Superior temporal gyrus (tissue), 1 donor: ENCODE measurements at regions not wholly inside any gene's neighbourhood (a gene's known extent, or its start where the extent isn't known, plus 50 kb on each side); places are given as distances from the start of the nearest gene placed in this dataset.
"Not testable (repeated sequence)": the region's sequence is repeated elsewhere in the genome, so short reads cannot be mapped to it uniquely, and the experiment has no call there.

Experiments used
- DNase-seq: peaks from one replicate; pipeline ENCODE4 v3.0.0-alpha.2; 2016; ENCODE audit errors: extremely low spot score

GRCh38 chr10:124324856-124325632, 93.7 kb downstream of the OAT start:
- DNase-seq: no peak

DNA sequence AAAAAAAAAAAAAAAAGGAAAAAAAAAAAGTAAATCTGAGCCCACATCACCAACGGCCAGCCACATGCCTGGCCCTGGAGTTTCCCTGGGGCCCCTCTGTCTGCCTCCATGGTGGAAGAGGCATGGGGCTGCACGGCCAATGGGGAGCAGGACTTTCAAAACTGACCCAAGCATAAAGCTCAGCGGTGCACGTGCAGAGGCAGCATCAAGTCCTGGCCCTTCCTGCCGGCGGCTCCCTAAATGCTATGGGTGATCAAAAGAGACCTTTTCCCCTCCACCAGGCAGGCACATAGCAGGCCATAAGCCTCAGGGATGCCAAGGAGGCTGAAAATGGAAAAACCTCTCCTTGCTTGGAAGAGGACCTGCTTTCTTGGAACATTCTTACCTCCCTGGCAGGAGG, 94.3 kb downstream of the OAT start:
- DNase-seq: no peak

DNA sequence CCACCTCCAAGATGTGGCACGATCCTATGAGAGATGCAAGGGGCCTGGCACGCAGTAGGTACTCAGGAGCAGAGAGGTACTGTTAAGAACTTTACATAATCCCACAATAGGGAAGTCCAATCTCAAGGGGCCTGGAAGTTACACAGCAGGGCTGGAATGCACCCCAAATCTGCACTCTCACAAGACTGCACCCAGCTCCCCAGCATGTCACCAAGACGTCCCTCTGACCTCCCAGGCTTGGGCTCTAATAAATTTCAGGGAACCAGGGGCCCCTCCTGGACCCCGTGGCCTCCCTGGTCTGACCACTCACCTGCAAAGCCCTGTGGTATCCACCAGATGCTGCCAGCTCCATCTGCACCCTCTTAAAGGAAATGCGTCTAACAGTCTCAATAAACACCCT, 94.9 kb downstream of the OAT start:
- DNase-seq: no peak

DNA sequence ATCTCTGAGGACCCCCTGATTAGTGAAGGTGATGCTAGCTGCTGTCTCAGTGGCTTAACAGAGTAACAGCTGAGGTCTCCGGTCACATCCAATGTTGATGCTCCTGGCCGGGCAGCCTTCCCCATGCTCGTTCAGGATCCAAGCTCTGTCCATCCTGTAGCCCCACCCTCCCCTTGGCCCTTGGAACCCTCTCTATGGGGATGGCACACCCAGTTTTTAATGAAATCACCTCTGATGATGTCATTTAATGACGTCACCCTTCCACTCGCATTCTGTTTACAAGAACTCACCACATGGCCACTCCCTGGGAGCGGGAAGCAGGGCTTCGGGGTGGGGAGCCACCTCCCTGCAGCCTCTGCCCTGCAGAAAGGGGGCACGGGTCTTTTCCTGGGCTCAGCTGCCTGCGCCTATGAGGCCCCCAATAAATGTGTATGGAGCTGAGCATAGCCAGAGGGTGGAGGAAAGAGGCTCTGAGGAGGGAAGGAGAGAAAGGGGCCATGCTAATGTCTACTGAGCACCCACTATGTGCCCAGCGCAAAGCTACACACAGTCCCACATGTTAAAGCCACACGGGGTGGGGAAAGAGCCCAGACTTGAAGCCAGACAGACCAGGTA, 95.5 kb downstream of the OAT start:
- DNase-seq: no peak

DNA sequence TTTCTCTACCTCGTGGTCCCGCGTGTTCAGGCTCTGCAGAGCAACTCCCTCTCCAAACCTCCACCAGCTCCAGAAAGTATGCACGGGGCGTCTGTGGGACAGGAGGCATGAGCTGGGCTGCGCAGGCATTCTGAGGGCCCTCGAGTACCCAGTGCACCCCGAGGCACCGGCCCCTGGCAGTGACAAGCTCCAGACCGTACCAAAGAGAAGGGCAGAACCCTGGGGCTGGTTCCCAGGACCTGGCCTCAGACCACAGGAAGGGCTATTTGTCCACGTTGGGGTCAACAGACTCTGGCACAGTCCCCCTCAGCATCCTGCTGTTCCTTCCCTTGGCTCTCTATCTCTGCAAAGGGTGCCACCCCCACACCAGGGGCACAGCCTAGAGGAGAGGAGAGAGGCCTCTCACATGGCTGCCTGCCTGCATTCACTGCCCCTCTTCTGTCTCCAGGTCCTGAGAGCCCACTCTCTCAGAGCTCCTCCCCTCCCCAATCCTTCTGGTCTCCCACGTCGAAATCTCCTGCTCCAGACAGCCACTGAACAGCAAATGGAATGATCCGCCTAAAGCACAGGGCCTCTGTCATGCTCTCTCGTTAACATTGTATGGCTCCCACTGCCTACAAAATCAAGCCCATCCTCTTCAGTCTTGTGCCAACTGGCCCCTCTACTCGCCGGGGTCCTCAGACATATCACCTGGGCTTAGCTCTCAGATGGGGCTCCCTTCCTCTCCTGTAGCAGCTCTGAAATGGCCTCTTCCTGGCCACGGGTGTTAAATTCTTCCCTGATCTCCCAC, 96.3 kb downstream of the OAT start:
- DNase-seq: no peak

DNA sequence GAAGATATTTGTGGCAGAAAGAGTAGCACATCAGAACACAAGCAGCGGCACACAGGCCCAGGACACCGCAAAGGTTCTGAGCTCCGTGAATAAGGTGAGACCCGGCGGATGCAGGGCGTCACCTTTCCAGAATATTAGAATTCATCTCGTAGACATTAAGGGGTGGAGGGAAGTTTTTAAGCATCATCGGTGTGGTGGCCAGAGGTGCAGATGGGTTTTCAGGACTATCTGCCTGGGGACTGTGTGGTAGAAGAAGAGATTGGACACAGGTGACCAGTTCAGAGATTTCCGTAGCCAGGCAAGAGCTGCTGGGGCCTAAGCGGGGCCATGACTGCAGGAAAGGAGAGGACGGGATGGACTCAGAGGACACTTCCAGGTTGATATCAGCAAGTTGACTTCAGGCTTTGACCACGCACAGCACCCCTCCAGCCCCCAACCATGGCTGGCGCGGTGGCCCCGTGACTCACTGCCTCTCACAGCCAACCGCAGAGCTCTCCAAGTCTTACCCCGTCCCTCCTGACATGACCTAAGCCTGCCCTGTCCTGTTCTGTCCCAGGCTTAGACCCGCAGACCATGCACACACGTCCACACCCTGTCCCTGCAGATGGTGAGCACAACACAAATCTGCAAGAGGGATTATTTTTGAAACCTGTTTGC, 97.2 kb downstream of the OAT start:
- DNase-seq: no peak

DNA sequence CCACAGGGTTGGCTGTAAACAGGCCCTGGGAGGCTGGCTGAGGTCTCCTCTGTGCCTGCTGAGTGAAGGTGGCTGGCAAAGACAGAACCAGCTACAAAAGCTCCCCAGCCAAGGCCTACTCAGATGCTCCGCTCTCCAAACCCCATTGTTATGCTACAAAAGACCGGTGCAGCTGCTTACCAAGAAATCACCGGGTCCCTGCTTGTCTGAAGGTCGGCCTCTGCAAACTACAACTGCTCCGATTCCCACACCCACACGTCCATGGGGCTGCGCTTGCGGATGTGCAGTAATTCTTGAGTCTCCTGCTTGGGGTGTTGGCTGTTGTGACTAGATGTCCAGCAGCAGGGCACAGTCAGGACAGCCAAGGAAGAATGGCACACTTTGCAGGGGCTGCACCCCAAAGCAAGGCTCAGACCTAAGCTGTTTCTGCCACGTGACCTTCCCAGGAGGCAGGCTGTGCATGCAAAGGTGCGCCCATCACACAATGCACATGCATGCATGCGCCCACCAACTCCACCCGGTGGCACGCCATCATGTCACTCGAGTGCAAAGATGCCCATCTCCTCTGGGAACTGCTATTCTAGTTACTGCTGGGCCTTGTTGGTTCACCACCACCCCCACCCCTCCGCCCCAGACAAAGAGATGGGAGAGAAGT, 97.8 kb downstream of the OAT start:
- no peak for DNase-seq

- DNase-seq: no peak
These were observed 98.8 kb downstream of the OAT start for GRCh38 chr10:124319926-124320391.

DNA sequence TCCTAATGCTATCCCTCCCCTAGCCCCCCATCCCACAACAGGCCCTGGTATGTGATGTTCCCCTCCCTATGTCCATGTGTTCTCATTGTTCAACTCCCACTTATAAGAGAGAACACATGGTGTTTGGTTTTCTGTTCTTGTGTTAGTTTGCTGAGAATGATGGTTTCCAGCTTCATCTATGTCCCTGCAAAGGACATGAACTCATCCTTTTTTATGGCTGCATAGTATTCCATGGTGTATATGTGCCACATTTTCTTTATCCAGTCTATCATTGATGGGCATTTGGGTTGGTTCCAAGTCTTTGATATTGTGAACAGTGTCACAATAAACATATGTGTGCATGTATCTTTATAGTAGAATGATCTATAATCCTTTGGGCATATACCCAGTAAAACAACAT, 99.2 kb downstream of the OAT start:
- not testable (repeated sequence) for DNase-seq

DNA sequence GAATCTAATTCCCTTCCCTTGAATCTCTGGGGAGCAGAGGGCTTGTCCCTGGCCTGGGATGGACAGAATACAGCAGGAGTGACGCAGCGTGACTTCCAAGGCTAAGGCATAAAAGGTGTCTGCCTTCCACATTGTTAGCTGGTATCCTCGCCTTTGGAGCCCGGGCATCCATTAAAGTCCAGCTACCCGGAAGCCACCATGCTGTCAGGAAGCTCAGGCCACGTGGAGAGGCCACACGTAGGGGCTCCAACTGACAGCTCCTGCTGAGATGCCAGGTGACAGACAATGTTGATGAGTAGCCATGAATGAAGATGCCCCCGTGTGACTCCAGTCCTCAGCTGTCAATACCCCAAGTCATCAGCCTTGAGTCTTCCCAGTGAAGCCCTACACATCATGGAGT, 99.9 kb downstream of the OAT start:
- no peak for DNase-seq

- DNase-seq: no peak
These were observed 100.6 kb downstream of the OAT start for GRCh38 chr10:124318076-124318475.

DNA sequence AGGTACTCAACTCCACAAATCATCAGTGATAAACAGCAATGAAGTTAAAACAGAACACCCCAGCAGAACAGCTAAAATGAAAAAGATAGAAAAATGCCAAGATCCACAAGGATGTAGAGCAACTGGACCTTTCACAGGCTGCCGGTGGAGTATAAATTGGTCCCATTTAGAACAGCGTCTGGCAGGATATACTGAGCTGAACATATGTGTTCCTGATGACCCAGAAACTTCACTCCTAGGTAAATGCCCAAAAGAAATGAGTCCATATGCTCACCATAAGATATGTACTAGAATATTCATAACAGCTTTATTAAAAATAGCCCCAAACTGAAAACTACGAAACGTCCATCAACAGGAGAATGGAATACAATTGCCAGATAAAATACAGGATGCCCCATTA, 102.4 kb downstream of the OAT start:
- DNase-seq: peak; percentile 22

DNA sequence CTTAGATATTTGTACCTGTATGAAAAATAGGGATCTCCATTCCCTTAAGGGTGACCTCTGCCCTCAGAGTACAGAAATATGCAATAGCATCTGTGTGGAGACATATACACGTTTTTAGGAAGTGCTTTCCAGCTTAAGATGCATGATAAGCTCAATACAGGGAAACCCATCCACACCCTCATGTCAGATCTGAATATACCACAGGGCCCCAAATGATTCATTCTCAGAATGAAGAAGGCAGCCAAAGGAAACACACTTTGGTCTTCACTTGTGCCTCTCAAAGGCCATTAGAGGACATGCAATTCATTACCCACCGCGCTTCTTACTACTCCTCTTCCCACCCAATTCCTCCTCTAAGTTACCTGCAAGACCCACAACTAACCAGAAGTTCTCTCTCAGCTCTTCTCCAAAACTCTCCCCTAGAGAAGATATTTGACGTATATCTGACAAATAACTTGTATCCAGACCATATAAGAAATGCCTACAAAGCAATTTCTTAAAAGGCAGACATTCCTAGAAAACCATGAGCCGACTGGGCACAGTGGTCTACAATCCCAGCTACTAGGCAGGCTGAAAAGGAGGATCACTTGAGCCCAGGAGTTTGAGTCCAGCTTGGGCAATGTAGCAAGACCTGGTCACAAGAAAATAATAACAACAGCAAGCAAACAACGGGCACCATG, 103.0 kb downstream of the OAT start:
- DNase-seq: no peak

GRCh38 chr10:124313374-124313773, 105.3 kb downstream of the OAT start:
- no peak for DNase-seq

DNA sequence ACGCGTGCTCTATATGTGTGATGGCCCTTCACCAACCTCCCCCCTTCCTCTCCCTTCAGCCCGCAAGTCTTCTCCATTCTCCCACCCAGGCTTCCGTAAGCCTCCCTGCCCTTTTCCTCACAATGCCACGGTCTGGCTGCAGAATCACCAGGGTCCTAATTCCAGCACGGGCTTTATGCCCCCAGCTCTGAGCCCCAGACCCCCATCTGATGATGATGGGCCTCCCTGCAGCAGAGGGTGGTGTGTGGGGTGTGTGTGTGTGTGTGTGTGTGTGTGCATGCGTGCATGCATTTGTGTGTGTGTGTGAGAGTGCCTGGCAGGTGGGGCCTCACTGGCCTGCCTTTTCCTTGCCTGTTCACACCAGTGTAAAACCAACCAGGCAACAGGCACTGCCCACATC, 109.9 kb downstream of the OAT start:
- no peak for DNase-seq

DNA sequence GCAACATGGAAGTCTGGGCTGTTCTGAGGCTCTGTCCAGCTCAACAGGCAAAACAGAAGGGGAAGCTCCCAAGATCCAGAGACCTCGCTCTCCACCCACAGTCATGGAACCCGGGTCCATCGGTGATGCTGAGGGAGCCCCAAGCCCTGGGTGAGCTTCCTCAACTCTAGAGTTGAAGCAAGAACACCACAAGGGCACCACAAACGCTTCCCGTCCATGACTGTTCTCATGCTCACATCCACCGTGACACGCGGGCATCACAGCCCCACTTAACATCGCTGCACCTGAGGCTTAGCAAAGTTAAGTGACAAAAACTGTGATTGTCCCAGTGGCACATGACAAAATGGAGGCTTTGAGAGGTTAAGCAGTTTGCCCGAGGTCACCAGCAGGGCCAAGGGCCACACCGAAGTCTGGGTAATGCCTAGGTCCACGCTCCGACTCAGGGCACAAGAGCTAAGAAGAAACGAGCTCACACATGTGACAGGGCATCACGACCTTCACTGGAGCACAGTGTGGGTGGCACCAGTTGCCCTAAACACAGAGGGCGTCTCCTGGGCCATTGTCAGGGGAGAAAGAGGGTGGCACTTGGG, 110.6 kb downstream of the OAT start:
- DNase-seq: no peak

DNA sequence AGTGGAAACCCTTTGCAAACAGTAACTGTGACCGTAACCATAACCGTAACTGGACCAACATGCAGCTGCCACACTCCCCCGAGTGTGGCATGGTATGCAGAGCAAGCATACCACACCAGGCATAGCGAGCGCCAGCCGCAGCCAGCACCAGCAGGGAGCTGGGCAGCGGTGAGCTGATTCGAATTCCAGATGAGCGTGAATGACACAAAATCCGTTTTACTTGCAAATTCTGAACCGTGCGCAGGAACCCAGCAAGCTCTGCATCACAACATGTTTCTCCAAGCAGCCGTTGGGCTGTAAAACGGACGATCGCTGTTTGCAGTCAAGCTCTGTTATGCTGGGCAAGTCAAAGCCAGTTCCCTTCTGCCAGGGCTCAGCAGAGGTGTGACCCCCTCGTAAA, 111.1 kb downstream of the OAT start:
- DNase-seq: no peak

GRCh38 chr10:124306922-124307371, 111.8 kb downstream of the OAT start:
- DNase-seq: peak; percentile 18

- DNase-seq: no peak
These were observed 112.2 kb downstream of the OAT start for GRCh38 chr10:124306520-124306919.

DNA sequence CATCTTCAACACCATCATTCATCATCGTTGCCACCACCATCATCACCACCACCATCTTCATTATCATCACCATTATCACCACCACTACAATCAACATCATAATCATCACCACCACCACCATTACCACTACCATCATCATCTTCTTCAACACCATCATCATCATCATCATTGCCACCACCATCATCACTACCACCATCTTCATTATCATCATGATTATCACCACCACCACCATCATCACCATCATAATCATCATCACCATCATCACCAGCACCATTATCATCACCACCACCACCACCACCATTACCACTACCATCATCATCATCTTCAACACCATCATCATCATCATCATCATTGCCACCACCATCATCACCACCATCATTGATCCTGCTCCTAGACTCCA, 112.7 kb downstream of the OAT start:
- DNase-seq: no peak

DNA sequence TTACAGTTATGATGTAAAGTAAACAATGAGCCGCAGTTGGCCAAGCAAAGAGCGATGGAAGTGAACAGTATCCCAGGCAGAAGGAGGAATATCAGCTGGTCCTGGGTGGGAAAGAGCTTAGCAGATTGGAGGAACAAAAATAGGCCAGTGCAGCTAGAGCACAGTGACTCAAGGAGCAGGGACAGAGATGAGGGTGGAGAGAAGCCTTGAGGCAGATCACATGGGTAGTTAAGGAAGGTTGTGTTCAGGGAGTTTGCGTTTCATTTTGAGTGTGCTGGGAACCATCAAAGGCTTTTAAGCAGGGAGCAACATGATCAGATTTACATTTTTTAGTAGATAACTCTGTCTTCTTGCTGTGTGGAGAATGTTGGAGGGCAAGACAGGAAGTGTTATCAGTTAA, 113.6 kb downstream of the OAT start:
- no peak for DNase-seq
